ACHN (cell line): ENCODE measurements at regions not wholly inside any gene's neighbourhood (a gene's known extent, or its start where the extent isn't known, plus 50 kb on each side); places are given as distances from the start of the nearest gene placed in this dataset.

Source experiments
- DNase-seq: peaks from one replicate; pipeline ENCODE4 v3.0.0-alpha.2; 2015
- in situ Hi-C: cut with HindIII; loops from 2 replicates; pipeline ENCODE4 v1.10.0; 2017; ENCODE audit warnings: low sequenced_read_pairs, low pct_ligation_motif_present, low pct_unique_long_range_greater_than_20kb

DNA sequence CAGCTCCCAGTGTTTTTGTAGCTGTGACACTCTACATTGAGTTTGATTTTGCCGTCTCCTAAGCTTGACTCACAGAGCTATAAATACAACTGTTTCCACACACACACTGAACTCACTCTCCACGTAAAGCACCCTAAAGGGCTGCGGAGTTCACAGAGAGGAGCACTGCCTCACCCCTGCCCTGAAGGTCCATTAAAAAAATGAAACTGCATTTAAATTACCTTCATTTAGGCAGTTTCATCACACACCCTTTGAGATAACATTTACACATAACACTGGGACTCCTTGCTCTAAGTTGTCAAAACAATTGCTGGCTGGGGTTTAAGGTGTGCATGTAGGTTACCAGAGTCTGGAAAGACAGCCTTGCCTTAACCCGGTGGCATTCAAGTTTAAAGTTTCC lies 137.1 kb upstream of the MAGI3 start:
- DNase-seq, result no peak
- in situ Hi-C loops, result no loop called here

GRCh38 chr1:113253590-113253989 lies 136.7 kb upstream of the MAGI3 start:
- in situ Hi-C loops, result no loop called here

DNA sequence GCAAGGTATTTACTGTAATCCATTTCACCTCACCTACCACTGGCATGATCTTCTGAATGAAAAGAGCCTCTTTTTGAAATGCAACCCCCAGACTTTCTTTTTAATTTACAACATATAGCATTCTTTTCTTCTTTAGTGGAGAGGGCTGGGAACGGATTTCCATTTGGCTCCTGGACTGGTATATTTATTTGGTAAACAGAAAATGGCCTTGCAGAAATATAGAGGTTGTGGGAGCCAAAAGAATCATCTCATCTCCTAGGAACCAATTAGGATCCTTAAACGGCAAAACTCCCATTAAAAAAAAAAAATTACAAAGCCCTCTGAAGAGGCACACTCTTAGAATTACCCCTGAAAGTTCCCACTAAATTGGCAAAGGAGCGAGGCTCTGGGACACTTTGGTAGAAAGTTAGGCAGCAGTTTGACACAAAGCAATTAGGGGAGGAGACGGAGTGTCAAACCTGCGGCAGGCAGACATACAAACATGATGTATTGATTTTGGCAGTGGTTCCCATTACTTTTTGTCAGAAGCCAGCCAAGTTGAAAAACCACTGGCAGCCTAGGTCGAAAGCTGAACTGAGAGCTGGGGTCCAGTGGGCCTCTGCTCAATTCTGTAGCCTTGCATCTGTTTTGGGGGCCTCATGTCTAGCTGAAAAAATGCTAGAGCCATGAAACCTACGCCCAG lies 135.1 kb upstream of the MAGI3 start:
- no peak for DNase-seq
- in situ Hi-C loops, result no loop called here

More at GRCh38 chr1:113253590-113253989, 136.7 kb upstream of the MAGI3 start:
- no peak for DNase-seq

DNA sequence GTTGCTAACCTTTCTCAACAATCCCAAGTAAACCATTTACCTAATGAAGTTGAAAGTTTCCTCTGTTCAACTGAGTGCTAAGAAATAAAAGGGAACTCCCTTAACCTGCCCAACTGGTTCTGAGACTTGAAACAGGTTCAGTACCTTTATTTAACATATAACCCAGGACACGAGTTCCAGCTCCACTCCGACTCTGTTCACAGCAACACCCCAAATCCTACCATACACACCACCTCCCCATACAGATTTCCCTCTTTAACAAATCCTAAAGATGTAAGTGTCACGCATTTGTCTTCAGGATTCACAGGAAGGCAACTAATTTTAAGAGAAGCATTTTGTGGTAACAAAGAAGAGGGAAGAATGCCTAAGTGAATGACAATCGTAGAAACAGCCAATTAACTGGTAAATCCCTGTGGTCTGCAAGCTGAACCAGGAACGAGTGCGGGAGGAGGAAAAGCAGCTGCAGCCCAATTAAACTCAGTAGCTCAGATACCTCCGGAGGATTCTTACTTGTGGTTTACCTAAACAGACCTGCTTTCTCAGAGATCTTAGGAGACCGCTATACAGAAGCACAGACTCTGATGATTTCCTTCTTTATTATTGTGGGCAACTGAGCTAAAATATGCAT lies 134.5 kb upstream of the MAGI3 start:
- no peak for DNase-seq
- in situ Hi-C loops, result no loop called here

- no peak for DNase-seq
- in situ Hi-C loops, result no loop called here
Observed at GRCh38 chr1:113256348-113256729, 134.0 kb upstream of the MAGI3 start.

DNA sequence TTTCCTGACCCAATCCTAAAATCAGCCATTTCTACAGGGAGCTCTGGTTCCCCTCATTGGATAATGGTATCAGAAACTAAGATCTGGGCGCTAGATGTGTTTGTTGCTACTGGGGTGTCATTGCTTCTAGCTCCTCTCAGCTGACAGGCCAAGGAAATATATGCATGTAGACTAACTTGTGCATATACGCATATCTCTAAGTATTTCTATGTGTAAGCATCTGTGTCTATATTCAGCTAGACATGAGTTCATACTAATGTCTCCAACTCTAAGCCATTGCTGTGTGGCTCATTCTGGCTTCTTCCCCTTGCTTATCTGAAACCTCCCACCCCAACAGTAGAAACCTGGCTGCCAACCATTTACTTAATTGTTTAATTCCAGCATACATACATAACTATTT lies 130.3 kb upstream of the MAGI3 start:
- in situ Hi-C loops, result no loop called here
- DNase-seq, result no peak

GRCh38 chr1:113265196-113265595 lies 125.1 kb upstream of the MAGI3 start:
- in situ Hi-C loops, result no loop called here
- no peak for DNase-seq

DNA sequence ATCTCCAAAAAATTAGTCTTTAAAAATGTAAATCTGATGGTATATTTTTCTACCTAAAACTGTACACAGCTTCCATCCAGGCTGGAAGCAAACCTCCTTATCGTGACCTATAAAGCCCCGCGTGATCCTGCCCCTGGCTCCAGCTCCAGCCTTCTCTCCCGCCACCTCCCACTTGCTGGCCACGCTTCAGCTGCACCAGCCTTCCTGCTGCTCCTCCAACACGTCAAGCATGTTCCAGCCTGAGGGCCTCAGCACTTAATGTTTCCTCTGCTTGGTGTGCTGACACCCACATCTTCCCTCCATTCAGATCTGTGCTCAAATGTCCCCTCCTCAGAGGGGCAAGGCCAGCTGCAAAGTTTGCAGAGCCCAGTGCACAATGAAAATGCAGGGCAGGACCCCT lies 123.5 kb upstream of the MAGI3 start:
- DNase-seq, result no peak
- in situ Hi-C loops, result no loop called here

- in situ Hi-C loops, result no loop called here
- no peak for DNase-seq
Observed at GRCh38 chr1:113269168-113269963, 120.9 kb upstream of the MAGI3 start.

DNA sequence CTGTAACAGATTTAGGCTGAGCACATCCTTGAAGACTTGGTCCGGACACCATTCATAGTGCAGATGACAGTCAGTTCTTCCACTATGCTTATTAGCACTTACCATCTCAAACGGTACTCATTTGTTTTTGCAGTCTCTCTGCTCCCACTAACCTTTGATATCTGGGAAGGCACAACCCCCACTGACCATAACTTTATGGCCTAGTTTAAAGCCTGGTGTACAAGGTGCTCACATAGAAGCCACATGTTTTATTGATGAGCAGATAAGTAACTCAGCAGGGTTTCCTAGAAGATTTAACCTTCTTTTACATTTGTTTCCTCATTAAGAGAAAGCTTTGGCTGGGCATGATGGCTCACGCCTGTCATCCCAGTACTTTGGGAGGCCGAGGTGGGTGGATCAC lies 119.3 kb upstream of the MAGI3 start:
- no peak for DNase-seq
- in situ Hi-C loops, result no loop called here

GRCh38 chr1:113275083-113275482 lies 115.2 kb upstream of the MAGI3 start:
- in situ Hi-C loops, result no loop called here
- no peak for DNase-seq

GRCh38 chr1:113275691-113276090 lies 114.6 kb upstream of the MAGI3 start:
- in situ Hi-C loops, result no loop called here
- DNase-seq, result no peak

- no peak for DNase-seq
- in situ Hi-C loops, result no loop called here
Observed at GRCh38 chr1:113276507-113276906, 113.8 kb upstream of the MAGI3 start.

GRCh38 chr1:113278371-113278770 lies 111.9 kb upstream of the MAGI3 start:
- in situ Hi-C loops, result no loop called here
- no peak for DNase-seq

DNA sequence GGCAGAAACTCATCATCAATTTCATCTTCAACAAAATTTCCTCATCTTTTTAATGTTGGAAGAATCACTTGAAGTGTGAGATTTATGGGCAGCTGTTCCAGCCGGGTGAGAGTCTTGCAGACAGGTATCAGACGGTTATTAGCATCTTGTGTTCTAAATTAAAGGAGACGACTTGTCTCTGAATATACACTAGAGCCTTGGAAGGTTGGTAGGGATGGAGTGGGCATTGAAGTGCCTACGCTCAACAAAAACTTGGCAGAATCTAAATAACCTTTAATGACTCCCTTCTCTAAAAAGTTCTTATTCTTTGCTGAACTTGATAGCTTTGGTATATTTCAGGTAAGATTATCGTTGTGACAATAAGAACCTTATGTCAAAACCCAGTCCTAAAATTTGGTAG lies 111.5 kb upstream of the MAGI3 start:
- in situ Hi-C loops, result no loop called here
- DNase-seq, result no peak

DNA sequence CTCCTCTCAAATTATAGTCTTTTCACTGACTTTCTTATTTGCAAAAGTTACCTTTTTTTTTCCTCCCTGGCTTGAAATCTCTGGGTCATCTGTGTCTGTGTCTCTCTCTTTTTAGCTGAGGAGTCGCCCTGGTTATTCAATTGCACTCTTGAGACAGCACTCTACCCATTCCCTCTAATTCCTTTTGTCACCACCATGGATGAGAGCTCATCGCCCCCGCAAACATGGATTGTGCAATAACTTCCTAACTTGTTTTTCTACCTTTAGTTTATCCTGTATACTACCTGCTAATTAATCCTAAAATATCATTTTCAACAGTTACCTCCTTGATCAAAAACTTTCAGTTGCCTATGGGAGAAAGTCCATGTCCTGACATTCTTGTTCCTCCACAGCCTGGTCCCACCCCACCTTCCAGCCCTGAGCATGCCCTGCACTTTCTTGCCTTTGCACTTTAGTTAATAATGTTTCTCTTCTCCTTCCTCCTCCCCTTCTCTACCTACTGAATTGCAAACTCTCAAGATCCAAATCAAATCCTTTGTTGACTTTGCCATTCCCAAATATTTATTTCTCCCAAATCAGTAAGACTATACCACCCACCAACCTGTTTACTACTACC lies 110.4 kb upstream of the MAGI3 start:
- in situ Hi-C loops, result no loop called here
- DNase-seq, result no peak

DNA sequence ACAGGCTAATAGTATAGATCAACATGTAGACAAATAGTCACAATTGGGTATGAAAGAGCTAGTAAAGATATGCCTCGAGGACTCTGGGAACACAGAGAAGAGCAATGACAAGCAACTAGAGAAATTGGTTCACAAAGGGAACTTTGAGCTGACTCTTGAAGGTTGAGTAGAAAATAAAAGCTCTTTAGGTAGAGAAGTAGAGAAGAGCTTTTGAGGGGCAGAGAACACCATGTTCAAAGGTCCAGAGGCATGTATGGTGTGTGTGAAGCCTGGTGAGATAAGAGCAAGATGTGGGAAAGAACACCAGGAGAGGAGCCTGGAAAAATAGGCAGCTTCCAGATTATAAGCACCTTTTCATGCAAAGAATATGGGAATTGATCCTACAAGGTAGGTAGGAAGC lies 109.7 kb upstream of the MAGI3 start:
- in situ Hi-C loops, result no loop called here
- DNase-seq, result no peak

DNA sequence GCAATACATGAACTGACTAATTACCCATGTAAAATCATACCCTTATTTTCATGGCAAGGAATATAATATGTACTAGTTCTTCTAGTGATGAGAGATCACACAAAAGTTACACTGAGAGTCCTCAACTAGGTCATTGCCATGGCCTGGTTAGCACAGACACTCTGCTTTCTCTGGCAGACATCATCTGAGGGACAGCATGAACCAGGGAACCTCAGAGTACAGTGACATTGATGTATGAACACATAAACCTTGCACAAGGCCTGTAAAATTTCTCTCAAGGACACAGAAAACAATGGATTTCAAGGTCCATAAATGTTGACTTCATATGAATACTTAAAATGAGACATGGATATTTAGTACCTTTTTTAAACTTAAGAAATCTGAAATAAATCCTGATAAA lies 108.8 kb upstream of the MAGI3 start:
- no peak for DNase-seq
- in situ Hi-C loops, result no loop called here
